ENCODE measurements at regions not wholly inside any gene's neighbourhood (a gene's known extent, or its start where the extent isn't known, plus 50 kb on each side); places are given as distances from the start of the nearest gene placed in this dataset.

DNA sequence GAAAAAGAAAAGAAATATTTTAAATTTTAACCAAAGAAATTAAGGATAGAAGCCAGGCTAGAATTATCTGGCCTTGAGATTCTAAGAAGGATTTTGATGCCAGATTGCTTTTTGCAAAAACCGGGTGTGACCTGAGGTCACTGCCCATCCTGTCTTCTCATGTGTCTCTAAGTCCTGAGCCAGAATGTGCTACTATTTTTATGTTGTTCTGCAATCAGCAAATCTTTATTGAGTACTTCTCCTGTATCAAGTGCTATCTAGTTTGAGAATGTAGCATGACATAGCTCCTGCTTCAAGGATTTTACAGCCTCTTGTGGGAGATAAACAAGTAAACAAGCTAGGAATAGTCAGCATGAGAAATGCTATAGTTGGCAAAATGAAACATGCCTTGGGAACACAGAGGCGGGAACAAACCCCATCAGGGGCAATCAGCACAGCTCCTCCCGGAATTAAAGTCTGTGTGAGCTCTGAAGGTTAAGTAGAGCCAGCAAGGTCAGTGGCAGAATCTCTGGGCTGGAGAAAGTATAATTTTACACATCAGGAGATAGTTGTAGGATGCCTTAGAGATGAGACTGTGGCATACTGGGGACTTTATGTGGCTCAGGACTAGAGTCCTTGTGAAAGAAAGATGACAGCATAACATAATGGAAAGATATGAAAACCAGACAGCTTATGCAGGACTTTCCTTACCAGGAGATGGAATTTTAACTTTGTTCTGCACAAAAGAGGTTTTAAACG, 899.5 kb upstream of the SLC10A2 start:
- no peak for DNase-seq (ENCODE audit: low read depth, low spot score)
- H3K27me3 ChIP-seq (ENCODE audit: insufficient read depth, insufficient read length), result no peaks in the 10 kb centered on the region
- H3K9ac ChIP-seq (ENCODE audit: insufficient read length, low read depth), result no peak overlapping the region
- no peaks in the 10 kb centered on the region for H3K36me3 ChIP-seq (ENCODE audit: insufficient read depth, insufficient read length, low read length)
- TF ChIP-seq ZNF274 (IDR thresholded peaks at IDR 0.05; ENCODE audit: low read depth, low read length) (no peak), SUZ12 (IDR thresholded peaks at IDR 0.05; ENCODE audit: extremely low read depth, insufficient read depth, insufficient read length) (no peak), YY1 (IDR thresholded peaks at IDR 0.05; ENCODE audit: insufficient read depth, insufficient read length) (no peak)
- no peak overlapping the region for H3K4me3 ChIP-seq (ENCODE audit: insufficient read length, low read depth)
- H3K9me3 ChIP-seq (ENCODE audit: insufficient read depth, low read length), result no peaks in the 10 kb centered on the region
- no peaks in the 10 kb centered on the region for H3K4me1 ChIP-seq (ENCODE audit: insufficient read depth, insufficient read length)

DNA sequence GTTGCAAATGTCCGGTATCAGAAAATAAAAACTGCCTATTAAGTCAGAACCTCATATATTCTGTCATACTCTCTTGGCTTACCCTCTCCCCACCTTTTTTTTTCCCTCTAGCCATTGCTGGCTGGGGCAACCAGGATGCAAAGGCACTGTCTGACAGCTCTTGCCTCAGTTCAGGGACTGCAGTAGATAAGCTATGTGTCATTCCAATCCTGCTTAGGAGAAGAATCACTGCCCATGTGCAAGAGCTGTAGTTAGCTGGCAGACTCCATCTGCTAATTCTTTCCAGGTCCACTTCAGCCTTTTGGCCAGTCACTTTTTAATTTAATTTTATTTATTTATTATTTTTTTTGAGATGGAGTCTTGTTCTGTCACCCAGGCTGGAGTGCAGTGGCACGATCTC, 895.6 kb upstream of the SLC10A2 start:
- TF ChIP-seq ZNF274 (IDR thresholded peaks at IDR 0.05; ENCODE audit: low read depth, low read length) (no peak), SUZ12 (IDR thresholded peaks at IDR 0.05; ENCODE audit: extremely low read depth, insufficient read depth, insufficient read length) (no peak)
- H3K9me3 ChIP-seq (ENCODE audit: insufficient read depth, low read length), result no peaks in the 10 kb centered on the region
- H3K4me3 ChIP-seq (ENCODE audit: insufficient read length, low read depth), result no peak overlapping the region
- H3K36me3 ChIP-seq (ENCODE audit: insufficient read depth, insufficient read length, low read length), result no peaks in the 10 kb centered on the region
- DNase-seq (ENCODE audit: low read depth, low spot score), result no peak
- H3K27me3 ChIP-seq (ENCODE audit: insufficient read depth, insufficient read length), result no peaks in the 10 kb centered on the region
- no peak overlapping the region for H3K9ac ChIP-seq (ENCODE audit: insufficient read length, low read depth)
- H3K4me1 ChIP-seq (ENCODE audit: insufficient read depth, insufficient read length), result no peaks in the 10 kb centered on the region

DNA sequence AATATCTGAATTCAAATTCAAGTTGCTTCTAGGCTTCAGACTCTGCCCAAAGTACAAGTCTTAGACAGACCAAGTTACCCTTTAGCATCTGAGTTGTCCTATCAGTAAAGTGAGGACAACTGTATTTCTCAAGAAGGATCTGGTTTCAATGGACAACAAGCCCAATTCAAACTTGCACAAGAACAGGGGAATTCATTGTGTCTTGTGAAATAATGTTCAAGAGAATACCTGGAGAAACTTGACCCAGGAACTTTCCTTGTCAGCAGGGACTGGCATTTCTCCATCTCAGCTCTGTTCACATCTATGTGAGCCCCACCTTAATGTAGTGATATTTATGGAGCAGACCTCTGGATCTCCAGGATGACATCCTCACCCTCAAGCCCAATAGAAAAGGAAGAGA, 894.9 kb upstream of the SLC10A2 start:
- Histone ChIP-seq H3K36me3 (ENCODE audit: insufficient read depth, insufficient read length, low read length) (no peaks in the 10 kb centered on the region), H3K9me3 (ENCODE audit: insufficient read depth, low read length) (no peaks in the 10 kb centered on the region), H3K4me3 (ENCODE audit: insufficient read length, low read depth) (no peak overlapping the region), H3K4me1 (ENCODE audit: insufficient read depth, insufficient read length) (no peaks in the 10 kb centered on the region), H3K27me3 (ENCODE audit: insufficient read depth, insufficient read length) (no peaks in the 10 kb centered on the region), H3K9ac (ENCODE audit: insufficient read length, low read depth) (no peak overlapping the region)
- TF ChIP-seq SUZ12 (IDR thresholded peaks at IDR 0.05; ENCODE audit: extremely low read depth, insufficient read depth, insufficient read length), result no peak
- TF ChIP-seq ZNF274 (IDR thresholded peaks at IDR 0.05; ENCODE audit: low read depth, low read length), result no peak
- no peak for TF ChIP-seq YY1 (IDR thresholded peaks at IDR 0.05; ENCODE audit: insufficient read depth, insufficient read length)
- no peak for DNase-seq (ENCODE audit: low read depth, low spot score)

DNA sequence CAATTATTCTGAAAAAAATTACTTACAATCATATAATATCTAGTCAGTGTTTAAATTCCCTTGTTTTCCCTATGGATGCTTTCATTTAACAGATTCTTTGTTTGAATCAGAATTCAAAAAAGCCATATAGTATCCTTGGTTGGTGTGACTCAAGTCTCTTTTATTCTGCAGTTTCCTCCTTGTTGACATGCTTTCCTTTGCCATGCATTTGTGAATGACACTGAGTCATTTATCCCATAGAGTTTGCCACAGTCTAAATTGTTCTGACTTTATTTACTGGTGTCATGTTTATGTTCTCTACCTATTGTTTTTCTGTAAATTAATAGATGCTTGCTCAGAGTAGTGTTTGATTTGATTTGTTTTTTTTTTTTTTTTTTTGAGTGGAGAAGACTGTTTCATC, 893.8 kb upstream of the SLC10A2 start:
- Histone ChIP-seq H3K36me3 (ENCODE audit: insufficient read depth, insufficient read length, low read length) (no peaks in the 10 kb centered on the region), H3K27me3 (ENCODE audit: insufficient read depth, insufficient read length) (no peaks in the 10 kb centered on the region), H3K9ac (ENCODE audit: insufficient read length, low read depth) (no peak overlapping the region), H3K9me3 (ENCODE audit: insufficient read depth, low read length) (no peaks in the 10 kb centered on the region), H3K4me1 (ENCODE audit: insufficient read depth, insufficient read length) (no peaks in the 10 kb centered on the region), H3K4me3 (ENCODE audit: insufficient read length, low read depth) (no peak overlapping the region)
- no peak for TF ChIP-seq YY1 (IDR thresholded peaks at IDR 0.05; ENCODE audit: insufficient read depth, insufficient read length)
- TF ChIP-seq SUZ12 (IDR thresholded peaks at IDR 0.05; ENCODE audit: extremely low read depth, insufficient read depth, insufficient read length), result no peak
- TF ChIP-seq ZNF274 (IDR thresholded peaks at IDR 0.05; ENCODE audit: low read depth, low read length), result no peak
- no peak for DNase-seq (ENCODE audit: low read depth, low spot score)

DNA sequence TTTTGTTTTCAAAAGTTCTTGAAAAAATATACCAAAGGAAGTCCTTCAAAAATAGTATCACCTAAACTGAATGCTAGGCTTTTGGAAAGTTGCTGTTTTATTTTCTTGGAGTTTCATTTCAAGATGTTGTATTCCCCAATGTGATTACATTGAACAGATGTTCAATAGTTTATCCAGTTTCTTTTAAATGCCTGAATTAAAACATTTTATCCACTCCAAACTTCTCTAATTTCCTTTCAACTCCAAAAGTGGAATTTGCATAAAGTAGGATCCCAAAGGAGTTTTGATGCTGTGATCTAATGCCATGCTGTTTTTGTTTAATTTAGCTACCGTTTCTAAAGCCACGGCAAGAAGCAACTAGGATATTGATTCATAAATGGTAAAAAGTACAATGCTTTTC, 892.5 kb upstream of the SLC10A2 start:
- no peak for TF ChIP-seq SUZ12 (IDR thresholded peaks at IDR 0.05; ENCODE audit: extremely low read depth, insufficient read depth, insufficient read length)
- TF ChIP-seq ZNF274 (IDR thresholded peaks at IDR 0.05; ENCODE audit: low read depth, low read length), result no peak
- no peak for TF ChIP-seq YY1 (IDR thresholded peaks at IDR 0.05; ENCODE audit: insufficient read depth, insufficient read length)
- Histone ChIP-seq H3K4me3 (ENCODE audit: insufficient read length, low read depth) (no peak overlapping the region), H3K9ac (ENCODE audit: insufficient read length, low read depth) (no peak overlapping the region), H3K36me3 (ENCODE audit: insufficient read depth, insufficient read length, low read length) (no peaks in the 10 kb centered on the region), H3K9me3 (ENCODE audit: insufficient read depth, low read length) (no peaks in the 10 kb centered on the region), H3K4me1 (ENCODE audit: insufficient read depth, insufficient read length) (no peaks in the 10 kb centered on the region), H3K27me3 (ENCODE audit: insufficient read depth, insufficient read length) (no peaks in the 10 kb centered on the region)
- DNase-seq (ENCODE audit: low read depth, low spot score), result no peak

DNA sequence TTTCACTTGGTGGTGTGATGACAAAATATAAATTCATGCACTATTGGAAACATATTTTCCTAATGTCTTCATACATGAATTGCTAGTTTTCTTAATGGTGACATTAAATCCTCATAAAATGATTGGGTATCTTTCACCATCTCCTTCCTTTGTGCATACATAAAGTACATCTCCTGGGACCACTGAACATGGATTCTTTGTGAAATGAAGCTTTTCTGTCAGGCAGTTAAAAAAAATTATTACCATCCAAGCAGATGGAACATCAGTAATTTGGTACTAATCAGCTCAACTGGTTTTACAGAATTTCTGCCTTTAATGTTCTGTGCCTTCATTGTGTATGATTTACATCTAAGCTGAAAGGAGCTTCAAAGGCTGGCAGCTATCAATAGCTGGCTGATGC, 891.7 kb upstream of the SLC10A2 start:
- Histone ChIP-seq H3K9me3 (ENCODE audit: insufficient read depth, low read length) (no peaks in the 10 kb centered on the region), H3K4me1 (ENCODE audit: insufficient read depth, insufficient read length) (no peaks in the 10 kb centered on the region), H3K36me3 (ENCODE audit: insufficient read depth, insufficient read length, low read length) (no peaks in the 10 kb centered on the region), H3K27me3 (ENCODE audit: insufficient read depth, insufficient read length) (no peaks in the 10 kb centered on the region), H3K9ac (ENCODE audit: insufficient read length, low read depth) (no peak overlapping the region), H3K4me3 (ENCODE audit: insufficient read length, low read depth) (no peak overlapping the region)
- DNase-seq (ENCODE audit: low read depth, low spot score), result no peak
- TF ChIP-seq SUZ12 (IDR thresholded peaks at IDR 0.05; ENCODE audit: extremely low read depth, insufficient read depth, insufficient read length), result no peak
- no peak for TF ChIP-seq ZNF274 (IDR thresholded peaks at IDR 0.05; ENCODE audit: low read depth, low read length)
- TF ChIP-seq YY1 (IDR thresholded peaks at IDR 0.05; ENCODE audit: insufficient read depth, insufficient read length), result no peak

DNA sequence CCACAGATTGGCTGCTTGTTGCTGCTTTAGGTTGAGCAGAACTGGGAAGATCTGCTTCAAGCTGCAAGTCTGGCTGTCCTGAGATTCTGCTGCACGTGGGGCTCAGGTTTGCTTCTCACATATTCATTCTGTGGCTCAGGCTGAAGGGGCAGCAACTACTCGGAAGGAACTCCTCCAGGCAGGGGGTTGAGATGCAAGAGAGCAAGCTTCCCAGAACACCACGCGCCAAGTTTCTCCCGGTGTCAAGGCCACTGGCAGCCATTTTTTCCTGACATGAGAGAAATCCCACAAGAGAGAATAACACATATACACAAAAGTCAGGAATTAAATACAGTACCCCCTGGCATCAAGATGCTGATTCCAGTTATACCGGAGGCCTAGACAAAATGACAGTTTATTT, 887.6 kb upstream of the SLC10A2 start:
- no peak for DNase-seq (ENCODE audit: low read depth, low spot score)
- H3K27me3 ChIP-seq (ENCODE audit: insufficient read depth, insufficient read length), result no peaks in the 10 kb centered on the region

More for the DNA sequence above, 887.6 kb upstream of the SLC10A2 start:
- no peak for TF ChIP-seq YY1 (IDR thresholded peaks at IDR 0.05; ENCODE audit: insufficient read depth, insufficient read length)
- no peak for TF ChIP-seq ZNF274 (IDR thresholded peaks at IDR 0.05; ENCODE audit: low read depth, low read length)
- no peak for TF ChIP-seq SUZ12 (IDR thresholded peaks at IDR 0.05; ENCODE audit: extremely low read depth, insufficient read depth, insufficient read length)
- Histone ChIP-seq H3K36me3 (ENCODE audit: insufficient read depth, insufficient read length, low read length) (no peaks in the 10 kb centered on the region), H3K9ac (ENCODE audit: insufficient read length, low read depth) (no peak overlapping the region), H3K9me3 (ENCODE audit: insufficient read depth, low read length) (no peaks in the 10 kb centered on the region), H3K4me3 (ENCODE audit: insufficient read length, low read depth) (no peak overlapping the region), H3K4me1 (ENCODE audit: insufficient read depth, insufficient read length) (no peaks in the 10 kb centered on the region)
